ENCODE measurements at regions not wholly inside any gene's neighbourhood (a gene's known extent, or its start where the extent isn't known, plus 50 kb on each side); places are given as distances from the start of the nearest gene placed in this dataset.
"Not testable (repeated sequence)": the region's sequence is repeated elsewhere in the genome, so short reads cannot be mapped to it uniquely, and the experiment has no call there.

DNA sequence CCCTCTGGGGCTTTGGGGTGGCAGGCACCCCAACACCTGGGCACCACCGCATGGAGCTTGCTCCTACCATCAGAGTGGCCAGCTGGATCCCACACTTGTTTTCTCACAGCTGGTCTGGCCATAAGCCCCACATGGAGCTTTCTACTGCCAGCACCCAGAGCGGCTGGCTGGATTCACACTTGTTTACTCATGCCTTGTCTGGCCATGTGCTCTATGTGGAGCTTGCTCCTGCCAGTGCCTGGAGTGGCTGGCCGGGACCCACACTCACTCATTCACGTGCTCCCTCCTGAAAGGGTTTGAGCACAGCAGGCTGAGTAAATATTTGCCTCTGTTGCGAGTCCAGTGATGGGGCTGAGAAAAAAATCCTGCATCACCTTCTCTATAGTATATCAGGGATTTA is 487.0 kb downstream of the CD109 start:
- Histone ChIP-seq H3K27me3 (ENCODE audit: control insufficient read depth in 2 of 2, insufficient read depth in 2 of 2, low read length in 2 of 2) (no peaks in the 10 kb centered on the region), H3K27ac (ENCODE audit: low read depth in 2 of 2, low read length in 2 of 2) (no peak overlapping the region), H3K36me3 (ENCODE audit: control insufficient read depth in 2 of 2, insufficient read depth in 2 of 2, low read length in 2 of 2) (no peaks in the 10 kb centered on the region), H3K9me3 (ENCODE audit: control insufficient read depth in 2 of 2, low read length in 2 of 2) (no peaks in the 10 kb centered on the region), H3K4me3 (ENCODE audit: low read length in 2 of 2) (no peak overlapping the region), H3K9ac (ENCODE audit: low read depth in 1 of 2, low read length in 2 of 2) (no peak overlapping the region), H3K4me1 (ENCODE audit: control insufficient read depth in 2 of 2, insufficient read depth in 2 of 2, low read length in 2 of 2) (no peaks in the 10 kb centered on the region)

DNA sequence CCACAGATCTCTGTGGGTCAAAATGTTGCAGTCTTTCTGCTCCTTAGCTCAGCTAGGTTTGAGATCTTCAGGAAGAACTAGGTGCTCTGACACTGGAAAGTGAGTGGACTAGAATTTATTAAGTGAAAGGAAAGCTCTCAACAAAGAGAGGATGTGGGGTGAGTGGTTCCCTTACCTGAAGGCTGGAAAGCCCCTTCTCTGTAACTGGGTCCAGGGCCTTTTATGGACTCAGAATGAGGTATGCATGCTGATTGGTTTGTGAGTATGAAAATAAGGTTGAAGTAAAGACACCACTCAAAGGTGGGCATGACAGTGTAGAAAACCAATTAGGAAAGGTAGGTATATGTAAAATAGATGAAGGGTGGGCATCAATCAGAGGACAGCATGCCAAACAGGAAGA is 485.5 kb downstream of the CD109 start:
- no peaks in the 10 kb centered on the region for H3K36me3 ChIP-seq (ENCODE audit: control insufficient read depth in 2 of 2, insufficient read depth in 2 of 2, low read length in 2 of 2)
- no peaks in the 10 kb centered on the region for H3K4me1 ChIP-seq (ENCODE audit: control insufficient read depth in 2 of 2, insufficient read depth in 2 of 2, low read length in 2 of 2)
- no peak overlapping the region for H3K4me3 ChIP-seq (ENCODE audit: low read length in 2 of 2)
- no peaks in the 10 kb centered on the region for H3K9me3 ChIP-seq (ENCODE audit: control insufficient read depth in 2 of 2, low read length in 2 of 2)
- no peaks in the 10 kb centered on the region for H3K27me3 ChIP-seq (ENCODE audit: control insufficient read depth in 2 of 2, insufficient read depth in 2 of 2, low read length in 2 of 2)
- no peak overlapping the region for H3K27ac ChIP-seq (ENCODE audit: low read depth in 2 of 2, low read length in 2 of 2)
- no peak overlapping the region for H3K9ac ChIP-seq (ENCODE audit: low read depth in 1 of 2, low read length in 2 of 2)

DNA sequence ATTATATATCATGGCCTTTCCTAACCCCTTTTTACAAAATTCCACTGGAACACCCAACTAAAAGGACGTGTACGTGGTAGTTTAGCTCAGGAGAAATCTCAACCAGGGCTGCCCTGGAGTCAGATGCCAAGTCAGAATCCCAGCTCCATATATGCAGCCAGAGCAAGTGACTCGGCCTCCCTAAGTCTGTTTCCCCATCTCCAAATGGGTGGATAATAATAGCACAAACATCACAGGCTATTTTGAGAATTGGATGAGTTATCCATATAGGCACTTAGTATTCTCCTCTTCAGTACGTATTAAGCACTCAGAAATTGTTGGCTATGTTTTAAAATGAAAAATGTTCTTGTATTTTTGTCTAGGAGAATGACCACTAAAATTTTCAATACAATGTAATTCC is 481.5 kb downstream of the CD109 start:
- Histone ChIP-seq H3K36me3 (ENCODE audit: control insufficient read depth in 2 of 2, insufficient read depth in 2 of 2, low read length in 2 of 2) (no peaks in the 10 kb centered on the region), H3K27me3 (ENCODE audit: control insufficient read depth in 2 of 2, insufficient read depth in 2 of 2, low read length in 2 of 2) (no peaks in the 10 kb centered on the region), H3K4me1 (ENCODE audit: control insufficient read depth in 2 of 2, insufficient read depth in 2 of 2, low read length in 2 of 2) (no peaks in the 10 kb centered on the region), H3K4me3 (ENCODE audit: low read length in 2 of 2) (no peak overlapping the region), H3K9me3 (ENCODE audit: control insufficient read depth in 2 of 2, low read length in 2 of 2) (no peaks in the 10 kb centered on the region), H3K27ac (ENCODE audit: low read depth in 2 of 2, low read length in 2 of 2) (no peak overlapping the region), H3K9ac (ENCODE audit: low read depth in 1 of 2, low read length in 2 of 2) (no peak overlapping the region)

DNA sequence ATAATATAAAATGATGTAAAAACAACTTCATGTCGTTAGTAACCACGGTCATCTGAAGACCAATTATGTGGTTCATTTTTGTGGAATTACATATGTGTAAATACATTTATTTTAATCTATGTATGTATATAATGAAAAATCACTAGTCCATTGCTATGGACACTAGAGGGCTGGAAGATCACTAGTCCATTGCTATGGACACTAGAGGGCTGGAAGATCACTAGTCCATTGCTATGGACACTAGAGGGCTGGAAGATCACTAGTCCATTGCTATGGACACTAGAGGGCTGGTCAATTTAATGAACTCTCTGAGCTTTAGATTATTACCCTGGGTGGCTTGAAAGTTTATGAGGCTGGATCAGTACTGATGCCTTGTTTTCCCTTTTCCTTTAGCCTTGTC is 474.5 kb downstream of the CD109 start:
- not testable (repeated sequence) for H3K4me1 ChIP-seq (ENCODE audit: control insufficient read depth in 2 of 2, insufficient read depth in 2 of 2, low read length in 2 of 2); H3K4me3 ChIP-seq (ENCODE audit: low read length in 2 of 2); H3K36me3 ChIP-seq (ENCODE audit: control insufficient read depth in 2 of 2, insufficient read depth in 2 of 2, low read length in 2 of 2); H3K9me3 ChIP-seq (ENCODE audit: control insufficient read depth in 2 of 2, low read length in 2 of 2); H3K9ac ChIP-seq (ENCODE audit: low read depth in 1 of 2, low read length in 2 of 2); H3K27ac ChIP-seq (ENCODE audit: low read depth in 2 of 2, low read length in 2 of 2); H3K27me3 ChIP-seq (ENCODE audit: control insufficient read depth in 2 of 2, insufficient read depth in 2 of 2, low read length in 2 of 2)

DNA sequence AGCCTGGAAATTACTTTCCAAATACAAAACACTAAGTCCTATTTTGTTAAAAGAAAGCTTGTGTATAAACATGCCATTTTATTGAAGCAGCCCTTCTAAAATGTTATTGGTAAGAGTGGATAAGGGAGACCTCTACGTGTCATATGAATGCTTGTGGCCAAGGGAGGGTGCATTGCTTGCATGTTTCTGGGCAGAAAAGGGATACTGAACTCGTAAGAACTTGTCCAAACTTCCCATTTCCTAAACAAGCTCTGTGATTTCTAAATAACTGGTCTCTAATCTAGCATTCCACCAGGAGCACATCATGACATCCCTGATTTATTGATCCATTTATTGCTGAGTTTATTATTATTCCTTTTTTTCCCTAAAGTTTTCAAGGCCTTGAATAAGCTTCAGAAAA is 474.1 kb downstream of the CD109 start:
- Histone ChIP-seq H3K4me3 (ENCODE audit: low read length in 2 of 2) (no peak overlapping the region), H3K36me3 (ENCODE audit: control insufficient read depth in 2 of 2, insufficient read depth in 2 of 2, low read length in 2 of 2) (no peaks in the 10 kb centered on the region), H3K4me1 (ENCODE audit: control insufficient read depth in 2 of 2, insufficient read depth in 2 of 2, low read length in 2 of 2) (no peaks in the 10 kb centered on the region), H3K9me3 (ENCODE audit: control insufficient read depth in 2 of 2, low read length in 2 of 2) (no peaks in the 10 kb centered on the region), H3K27me3 (ENCODE audit: control insufficient read depth in 2 of 2, insufficient read depth in 2 of 2, low read length in 2 of 2) (no peaks in the 10 kb centered on the region), H3K27ac (ENCODE audit: low read depth in 2 of 2, low read length in 2 of 2) (no peak overlapping the region), H3K9ac (ENCODE audit: low read depth in 1 of 2, low read length in 2 of 2) (no peak overlapping the region)

DNA sequence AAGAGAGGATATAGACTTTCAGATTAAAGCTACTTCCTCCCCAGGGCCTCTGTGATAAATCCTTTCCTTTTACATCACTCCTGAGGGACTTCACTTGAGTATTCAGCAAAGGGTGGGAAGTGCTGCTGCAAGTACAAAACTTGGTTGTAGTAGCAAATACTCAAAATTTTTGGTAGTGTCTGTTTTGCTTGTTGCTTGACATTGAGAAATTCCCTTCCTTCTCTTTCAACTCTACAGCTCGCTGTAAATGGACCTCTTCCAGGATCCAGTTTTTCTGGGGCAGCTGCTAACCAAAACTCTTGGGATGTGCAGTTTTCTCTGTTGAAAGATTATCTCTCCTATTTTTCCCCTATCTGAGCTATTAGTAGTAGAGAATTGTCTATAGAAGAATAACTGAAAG is 472.0 kb downstream of the CD109 start:
- H3K9me3 ChIP-seq (ENCODE audit: control insufficient read depth in 2 of 2, low read length in 2 of 2), result no peaks in the 10 kb centered on the region
- H3K27me3 ChIP-seq (ENCODE audit: control insufficient read depth in 2 of 2, insufficient read depth in 2 of 2, low read length in 2 of 2), result no peaks in the 10 kb centered on the region
- no peak overlapping the region for H3K4me3 ChIP-seq (ENCODE audit: low read length in 2 of 2)
- H3K4me1 ChIP-seq (ENCODE audit: control insufficient read depth in 2 of 2, insufficient read depth in 2 of 2, low read length in 2 of 2), result no peaks in the 10 kb centered on the region
- H3K27ac ChIP-seq (ENCODE audit: low read depth in 2 of 2, low read length in 2 of 2), result no peak overlapping the region
- H3K36me3 ChIP-seq (ENCODE audit: control insufficient read depth in 2 of 2, insufficient read depth in 2 of 2, low read length in 2 of 2), result no peaks in the 10 kb centered on the region
- no peak overlapping the region for H3K9ac ChIP-seq (ENCODE audit: low read depth in 1 of 2, low read length in 2 of 2)

DNA sequence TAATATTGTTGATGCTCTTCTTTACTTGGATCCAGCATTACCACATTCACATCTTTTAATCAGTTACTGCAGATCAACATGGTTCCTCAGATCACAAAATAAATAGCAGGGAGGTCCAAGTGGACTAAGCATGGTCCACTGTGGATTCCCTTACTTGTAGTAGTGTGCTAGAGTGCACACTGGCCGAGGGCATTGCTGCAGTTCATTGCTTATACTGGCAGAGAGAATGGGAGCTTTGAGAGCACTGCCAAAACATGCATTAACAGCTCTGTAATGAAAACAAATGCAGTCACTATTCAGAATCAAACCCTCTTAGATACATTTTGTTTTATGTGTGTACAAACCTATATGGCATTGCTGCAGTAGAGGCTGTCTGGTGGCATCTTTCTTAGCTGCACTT is 471.5 kb downstream of the CD109 start:
- no peak overlapping the region for H3K27ac ChIP-seq (ENCODE audit: low read depth in 2 of 2, low read length in 2 of 2)
- no peaks in the 10 kb centered on the region for H3K4me1 ChIP-seq (ENCODE audit: control insufficient read depth in 2 of 2, insufficient read depth in 2 of 2, low read length in 2 of 2)
- no peaks in the 10 kb centered on the region for H3K9me3 ChIP-seq (ENCODE audit: control insufficient read depth in 2 of 2, low read length in 2 of 2)
- no peak overlapping the region for H3K4me3 ChIP-seq (ENCODE audit: low read length in 2 of 2)
- no peak overlapping the region for H3K9ac ChIP-seq (ENCODE audit: low read depth in 1 of 2, low read length in 2 of 2)
- no peaks in the 10 kb centered on the region for H3K36me3 ChIP-seq (ENCODE audit: control insufficient read depth in 2 of 2, insufficient read depth in 2 of 2, low read length in 2 of 2)
- H3K27me3 ChIP-seq (ENCODE audit: control insufficient read depth in 2 of 2, insufficient read depth in 2 of 2, low read length in 2 of 2), result no peaks in the 10 kb centered on the region

DNA sequence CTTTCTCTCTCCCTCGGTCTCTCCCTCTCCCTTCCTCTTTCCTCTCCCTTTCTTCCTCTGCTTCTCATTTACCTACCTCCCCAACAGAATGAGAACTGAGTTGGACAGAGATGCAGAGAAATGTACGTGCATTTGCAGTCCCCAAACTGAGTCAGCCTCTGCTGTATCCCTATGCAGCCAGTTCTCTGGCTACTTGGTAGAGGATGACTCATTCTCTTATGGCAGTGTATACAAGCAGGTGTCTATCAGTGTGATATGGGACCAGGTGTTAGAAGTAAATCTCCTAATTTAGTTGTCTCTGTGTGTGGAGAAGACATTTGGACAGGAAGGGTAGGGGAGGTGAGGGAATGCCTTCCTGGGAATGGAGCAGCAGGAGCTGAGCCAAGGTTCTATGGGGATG is 470.8 kb downstream of the CD109 start:
- Histone ChIP-seq H3K4me3 (ENCODE audit: low read length in 2 of 2) (no peak overlapping the region), H3K36me3 (ENCODE audit: control insufficient read depth in 2 of 2, insufficient read depth in 2 of 2, low read length in 2 of 2) (no peaks in the 10 kb centered on the region), H3K9me3 (ENCODE audit: control insufficient read depth in 2 of 2, low read length in 2 of 2) (no peaks in the 10 kb centered on the region), H3K9ac (ENCODE audit: low read depth in 1 of 2, low read length in 2 of 2) (no peak overlapping the region), H3K27me3 (ENCODE audit: control insufficient read depth in 2 of 2, insufficient read depth in 2 of 2, low read length in 2 of 2) (no peaks in the 10 kb centered on the region), H3K27ac (ENCODE audit: low read depth in 2 of 2, low read length in 2 of 2) (no peak overlapping the region), H3K4me1 (ENCODE audit: control insufficient read depth in 2 of 2, insufficient read depth in 2 of 2, low read length in 2 of 2) (no peaks in the 10 kb centered on the region)

DNA sequence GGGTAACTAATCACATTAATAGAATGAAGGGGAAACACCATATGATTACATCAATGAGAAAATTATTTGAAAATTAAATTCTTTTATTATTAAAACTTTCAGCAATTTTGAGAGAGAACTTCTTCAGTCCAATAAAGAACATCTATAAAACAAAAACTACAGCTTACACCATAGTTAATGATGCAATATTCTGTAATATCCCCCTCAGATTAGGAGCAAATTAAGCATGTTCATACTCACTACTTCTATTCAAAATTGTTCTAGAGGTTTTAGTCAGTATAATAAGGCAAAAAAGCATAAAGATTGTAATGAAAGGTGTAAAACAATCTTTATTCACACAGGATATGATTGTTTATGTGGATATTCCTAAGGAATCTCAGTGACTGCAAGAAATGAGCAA is 465.4 kb downstream of the CD109 start:
- Histone ChIP-seq H3K4me1 (ENCODE audit: control insufficient read depth in 2 of 2, insufficient read depth in 2 of 2, low read length in 2 of 2) (no peaks in the 10 kb centered on the region), H3K9ac (ENCODE audit: low read depth in 1 of 2, low read length in 2 of 2) (no peak overlapping the region), H3K4me3 (ENCODE audit: low read length in 2 of 2) (no peak overlapping the region), H3K27ac (ENCODE audit: low read depth in 2 of 2, low read length in 2 of 2) (no peak overlapping the region), H3K27me3 (ENCODE audit: control insufficient read depth in 2 of 2, insufficient read depth in 2 of 2, low read length in 2 of 2) (no peaks in the 10 kb centered on the region), H3K36me3 (ENCODE audit: control insufficient read depth in 2 of 2, insufficient read depth in 2 of 2, low read length in 2 of 2) (no peaks in the 10 kb centered on the region), H3K9me3 (ENCODE audit: control insufficient read depth in 2 of 2, low read length in 2 of 2) (peaks cover 0 to 2% of the 10 kb centered on the region in 2 donors)

DNA sequence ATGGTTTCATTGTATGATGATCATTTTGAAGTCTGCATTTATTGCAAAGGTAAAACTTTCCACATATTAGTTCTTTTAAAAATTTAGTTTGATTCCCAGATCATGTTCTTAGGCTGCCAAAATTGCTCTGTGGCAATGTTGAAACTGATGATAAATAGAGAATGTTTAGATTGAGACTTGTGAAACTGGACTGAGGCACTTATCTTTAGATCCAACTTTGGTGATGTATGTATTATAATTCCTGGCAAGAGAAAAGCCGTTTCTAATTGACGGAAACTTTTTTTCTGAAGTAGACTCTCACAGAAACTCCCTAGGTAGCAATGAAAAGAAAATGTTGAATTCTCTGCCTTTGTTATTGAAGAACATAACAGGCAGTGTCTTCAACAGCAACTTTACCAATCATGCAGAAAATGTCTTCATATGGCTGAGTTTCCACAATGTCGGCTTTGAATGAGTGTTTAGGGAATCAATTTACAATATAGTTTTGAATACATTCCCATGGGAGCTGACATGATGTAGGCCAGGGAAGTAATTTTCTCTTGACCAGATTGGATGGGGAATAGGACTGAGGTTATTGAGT is 456.2 kb downstream of the CD109 start:
- Histone ChIP-seq H3K27me3 (ENCODE audit: control insufficient read depth in 2 of 2, insufficient read depth in 2 of 2, low read length in 2 of 2) (no peaks in the 10 kb centered on the region), H3K4me1 (ENCODE audit: control insufficient read depth in 2 of 2, insufficient read depth in 2 of 2, low read length in 2 of 2) (no peaks in the 10 kb centered on the region), H3K9me3 (ENCODE audit: control insufficient read depth in 2 of 2, low read length in 2 of 2) (no peaks in the 10 kb centered on the region), H3K4me3 (ENCODE audit: low read length in 2 of 2) (no peak overlapping the region), H3K9ac (ENCODE audit: low read depth in 1 of 2, low read length in 2 of 2) (no peak overlapping the region), H3K36me3 (ENCODE audit: control insufficient read depth in 2 of 2, insufficient read depth in 2 of 2, low read length in 2 of 2) (no peaks in the 10 kb centered on the region), H3K27ac (ENCODE audit: low read depth in 2 of 2, low read length in 2 of 2) (no peak overlapping the region)

DNA sequence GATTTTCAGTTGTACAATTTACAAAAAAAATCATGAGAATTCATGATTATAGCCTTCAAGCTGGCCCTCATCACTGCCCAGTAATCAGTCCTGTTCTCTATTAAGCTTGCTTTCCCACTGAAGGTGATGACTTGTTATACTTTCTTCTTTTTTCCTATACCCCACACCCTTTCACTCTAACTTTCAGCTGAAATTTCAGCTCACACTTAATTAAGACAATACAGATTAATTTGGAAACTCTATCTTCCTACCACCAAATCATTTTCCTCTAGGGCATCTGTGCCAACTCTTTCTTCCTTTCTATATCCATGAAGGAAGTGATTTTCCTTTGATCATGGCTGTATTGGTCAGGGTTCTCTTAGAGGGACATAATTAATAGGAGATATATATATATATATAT is 449.9 kb downstream of the CD109 start:
- H3K27ac ChIP-seq (ENCODE audit: low read depth in 2 of 2, low read length in 2 of 2), result no peak overlapping the region
- H3K4me1 ChIP-seq (ENCODE audit: control insufficient read depth in 2 of 2, insufficient read depth in 2 of 2, low read length in 2 of 2), result no peaks in the 10 kb centered on the region
- H3K4me3 ChIP-seq (ENCODE audit: low read length in 2 of 2), result no peak overlapping the region
- H3K9ac ChIP-seq (ENCODE audit: low read depth in 1 of 2, low read length in 2 of 2), result no peak overlapping the region
- H3K36me3 ChIP-seq (ENCODE audit: control insufficient read depth in 2 of 2, insufficient read depth in 2 of 2, low read length in 2 of 2), result no peaks in the 10 kb centered on the region
- H3K27me3 ChIP-seq (ENCODE audit: control insufficient read depth in 2 of 2, insufficient read depth in 2 of 2, low read length in 2 of 2), result no peaks in the 10 kb centered on the region
- H3K9me3 ChIP-seq (ENCODE audit: control insufficient read depth in 2 of 2, low read length in 2 of 2), result peaks cover 0 to under 1% of the 10 kb centered on the region in 2 donors
